GM18858 (cell line): ENCODE measurements at regions not wholly inside any gene's neighbourhood (a gene's known extent, or its start where the extent isn't known, plus 50 kb on each side); places are given as distances from the start of the nearest gene placed in this dataset.
"Not testable (repeated sequence)": the region's sequence is repeated elsewhere in the genome, so short reads cannot be mapped to it uniquely, and the experiment has no call there.

Source experiments
- ATAC-seq: cut with Tn5 transposase; IDR thresholded peaks from one replicate; pipeline ENCODE4 v1.9.1; 2021; ENCODE audit not compliant: unreplicated experiment

- ATAC-seq = no peak
These were observed 894.3 kb downstream of the UQCRFS1 start for GRCh38 chr19:28318469-28319179.

- ATAC-seq = no peak
These were observed 896.5 kb downstream of the UQCRFS1 start for GRCh38 chr19:28316464-28316863.

- no peak for ATAC-seq
These were observed 898.2 kb downstream of the UQCRFS1 start for GRCh38 chr19:28314756-28315155.

GRCh38 chr19:28314287-28314686, 898.7 kb downstream of the UQCRFS1 start:
- ATAC-seq = no peak

GRCh38 chr19:28313633-28314032, 899.3 kb downstream of the UQCRFS1 start:
- ATAC-seq = no peak

- no peak for ATAC-seq
These were observed 900.7 kb downstream of the UQCRFS1 start for GRCh38 chr19:28312269-28312668.

- not testable (repeated sequence) for ATAC-seq
These were observed 902.1 kb downstream of the UQCRFS1 start for GRCh38 chr19:28310829-28311228.

GRCh38 chr19:28309070-28309469, 903.9 kb downstream of the UQCRFS1 start:
- ATAC-seq = no peak

- ATAC-seq = no peak
These were observed 905.0 kb downstream of the UQCRFS1 start for GRCh38 chr19:28307963-28308362.

GRCh38 chr19:28307487-28307886, 905.5 kb downstream of the UQCRFS1 start:
- no peak for ATAC-seq

GRCh38 chr19:28305513-28305912, 907.4 kb downstream of the UQCRFS1 start:
- ATAC-seq = no peak

- no peak for ATAC-seq
These were observed 909.4 kb downstream of the UQCRFS1 start for GRCh38 chr19:28303502-28303901.

GRCh38 chr19:28301961-28302360, 911.0 kb downstream of the UQCRFS1 start:
- no peak for ATAC-seq

GRCh38 chr19:28301463-28301862, 911.5 kb downstream of the UQCRFS1 start:
- ATAC-seq = no peak

- ATAC-seq = no peak
These were observed 913.3 kb downstream of the UQCRFS1 start for GRCh38 chr19:28299649-28300048.

- no peak for ATAC-seq
These were observed 915.3 kb downstream of the UQCRFS1 start for GRCh38 chr19:28297586-28298157.

- ATAC-seq = no peak
These were observed 915.9 kb downstream of the UQCRFS1 start for GRCh38 chr19:28297036-28297435.

- ATAC-seq = no peak
These were observed 916.4 kb downstream of the UQCRFS1 start for GRCh38 chr19:28296506-28296905.

- not testable (repeated sequence) for ATAC-seq
These were observed 918.0 kb downstream of the UQCRFS1 start for GRCh38 chr19:28294975-28295374.

- ATAC-seq = no peak
These were observed 918.6 kb downstream of the UQCRFS1 start for GRCh38 chr19:28294395-28294794.

GRCh38 chr19:28293685-28294084, 919.3 kb downstream of the UQCRFS1 start:
- no peak for ATAC-seq

- ATAC-seq = no peak
These were observed 920.0 kb downstream of the UQCRFS1 start for GRCh38 chr19:28292822-28293500.
